PFSK-1 (cell line): ENCODE measurements at regions not wholly inside any gene's neighbourhood (a gene's known extent, or its start where the extent isn't known, plus 50 kb on each side); places are given as distances from the start of the nearest gene placed in this dataset.

Source experiments
- FOXP2 ChIP-seq: optimal IDR thresholded peaks from 2 replicates; pipeline ENCODE3; 2011; ENCODE audit warnings: borderline replicate concordance, control low read depth, inconsistent platforms; ENCODE audit not compliant: insufficient read depth; ENCODE audit errors: extremely low read length, extremely low read depth
- POLR2AphosphoS5 ChIP-seq: IDR thresholded peaks from 2 replicates; pipeline ENCODE4 v1.6.1; 2012; ENCODE audit warnings: low read depth, mild to moderate bottlenecking, control low read depth, low read length, moderate library complexity
- SIN3A ChIP-seq: IDR thresholded peaks from 2 replicates; pipeline ENCODE4 v1.6.1; 2012; ENCODE audit warnings: mild to moderate bottlenecking, low read length, moderate library complexity, borderline replicate concordance; ENCODE audit not compliant: insufficient read depth
- TAF1 ChIP-seq: IDR thresholded peaks from 2 replicates; pipeline ENCODE4 v1.6.1; 2012; ENCODE audit warnings: low read length, control low read depth, borderline replicate concordance; ENCODE audit not compliant: insufficient read depth
- TF ChIP-seq, protein P1 (sequence below), 2 experiments: IDR thresholded peaks; 2 replicates each; pipeline versions ENCODE4 v1.6.1 to v1.8.0; 2011 to 2012; ENCODE audit warnings: low read depth in 2 of 2, low read length in 2 of 2, control low read depth in 1 of 2, inconsistent platforms in 1 of 2, mild to moderate bottlenecking in 1 of 2, moderate library complexity in 1 of 2; ENCODE audit not compliant: insufficient read depth in 1 of 2

- TF ChIP-seq POLR2AphosphoS5, result no peak
These were observed 141.5 kb upstream of the PDE7B start for GRCh38 chr6:135710042-135710441.

DNA sequence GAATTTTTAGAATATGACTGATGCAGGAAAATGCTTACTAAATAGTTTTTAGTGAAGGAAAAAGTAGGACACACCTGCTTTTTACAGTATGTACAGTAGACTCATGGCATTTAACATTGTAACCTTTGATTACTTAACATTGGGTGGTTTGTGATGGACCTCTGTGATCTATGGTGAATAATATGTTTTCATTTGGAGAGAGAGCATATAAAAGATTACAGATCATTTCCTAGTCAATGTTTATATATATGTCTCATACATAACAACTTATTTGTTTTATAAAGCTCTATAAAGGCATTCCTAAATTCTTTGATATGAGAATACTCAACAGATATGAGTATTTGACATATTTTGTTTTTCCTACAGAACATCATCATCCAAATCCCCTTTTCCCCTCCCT, 129.3 kb upstream of the PDE7B start:
- TF ChIP-seq POLR2AphosphoS5 (no peak), FOXP2 (no peak), TAF1 (no peak), SIN3A (no peak)
- TF ChIP-seq, protein P1, sequence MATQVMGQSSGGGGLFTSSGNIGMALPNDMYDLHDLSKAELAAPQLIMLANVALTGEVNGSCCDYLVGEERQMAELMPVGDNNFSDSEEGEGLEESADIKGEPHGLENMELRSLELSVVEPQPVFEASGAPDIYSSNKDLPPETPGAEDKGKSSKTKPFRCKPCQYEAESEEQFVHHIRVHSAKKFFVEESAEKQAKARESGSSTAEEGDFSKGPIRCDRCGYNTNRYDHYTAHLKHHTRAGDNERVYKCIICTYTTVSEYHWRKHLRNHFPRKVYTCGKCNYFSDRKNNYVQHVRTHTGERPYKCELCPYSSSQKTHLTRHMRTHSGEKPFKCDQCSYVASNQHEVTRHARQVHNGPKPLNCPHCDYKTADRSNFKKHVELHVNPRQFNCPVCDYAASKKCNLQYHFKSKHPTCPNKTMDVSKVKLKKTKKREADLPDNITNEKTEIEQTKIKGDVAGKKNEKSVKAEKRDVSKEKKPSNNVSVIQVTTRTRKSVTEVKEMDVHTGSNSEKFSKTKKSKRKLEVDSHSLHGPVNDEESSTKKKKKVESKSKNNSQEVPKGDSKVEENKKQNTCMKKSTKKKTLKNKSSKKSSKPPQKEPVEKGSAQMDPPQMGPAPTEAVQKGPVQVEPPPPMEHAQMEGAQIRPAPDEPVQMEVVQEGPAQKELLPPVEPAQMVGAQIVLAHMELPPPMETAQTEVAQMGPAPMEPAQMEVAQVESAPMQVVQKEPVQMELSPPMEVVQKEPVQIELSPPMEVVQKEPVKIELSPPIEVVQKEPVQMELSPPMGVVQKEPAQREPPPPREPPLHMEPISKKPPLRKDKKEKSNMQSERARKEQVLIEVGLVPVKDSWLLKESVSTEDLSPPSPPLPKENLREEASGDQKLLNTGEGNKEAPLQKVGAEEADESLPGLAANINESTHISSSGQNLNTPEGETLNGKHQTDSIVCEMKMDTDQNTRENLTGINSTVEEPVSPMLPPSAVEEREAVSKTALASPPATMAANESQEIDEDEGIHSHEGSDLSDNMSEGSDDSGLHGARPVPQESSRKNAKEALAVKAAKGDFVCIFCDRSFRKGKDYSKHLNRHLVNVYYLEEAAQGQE (IDR thresholded peaks at IDR 0.05; ENCODE audit: insufficient read depth in 1 of 2, low read depth in 2 of 2, low read length in 2 of 2), result no peak

- TF ChIP-seq SIN3A (no peak), FOXP2 (no peak)
These were observed 128.8 kb upstream of the PDE7B start for GRCh38 chr6:135722679-135723078.

- TF ChIP-seq FOXP2 (no peak), TAF1 (no peak), POLR2AphosphoS5 (no peak), SIN3A (no peak)
- TF ChIP-seq, protein P1 (IDR thresholded peaks at IDR 0.05; ENCODE audit: insufficient read depth in 1 of 2, low read depth in 2 of 2, low read length in 2 of 2), result no peak
These were observed 122.9 kb upstream of the PDE7B start for GRCh38 chr6:135728589-135728988.

- TF ChIP-seq, protein P1 (IDR thresholded peaks at IDR 0.05; ENCODE audit: insufficient read depth in 1 of 2, low read depth in 2 of 2, low read length in 2 of 2), result no peak
- no peak for TF ChIP-seq SIN3A
- TF ChIP-seq POLR2AphosphoS5, result no peak
- TF ChIP-seq TAF1, result no peak
- no peak for TF ChIP-seq FOXP2
These were observed 120.4 kb upstream of the PDE7B start for GRCh38 chr6:135731116-135731515.

DNA sequence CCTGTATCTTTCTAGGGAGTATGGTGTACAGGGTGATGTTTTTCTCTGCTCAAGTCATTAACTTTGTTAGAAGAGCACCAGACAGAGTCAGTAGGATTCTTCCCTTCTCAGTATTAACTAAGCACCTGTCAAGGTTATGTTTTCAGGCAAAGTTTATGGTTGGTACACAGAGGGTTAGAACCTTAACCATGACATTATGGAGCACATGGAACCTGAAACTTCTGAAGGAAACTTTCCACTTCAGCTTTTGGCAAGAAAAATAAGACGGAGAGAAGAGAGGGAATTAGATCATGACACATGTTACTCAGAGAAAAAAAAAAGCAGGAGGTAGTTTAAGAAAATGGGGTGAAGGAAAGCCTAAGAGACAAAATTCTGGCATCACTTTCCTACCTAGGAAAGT, 112.9 kb upstream of the PDE7B start:
- TF ChIP-seq, protein P1 (IDR thresholded peaks at IDR 0.05; ENCODE audit: insufficient read depth in 1 of 2, low read depth in 2 of 2, low read length in 2 of 2), result no peak
- TF ChIP-seq SIN3A (no peak), TAF1 (no peak), POLR2AphosphoS5 (no peak), FOXP2 (no peak)
